ENCODE measurements at regions not wholly inside any gene's neighbourhood (a gene's known extent, or its start where the extent isn't known, plus 50 kb on each side); places are given as distances from the start of the nearest gene placed in this dataset.
"Not testable (repeated sequence)": the region's sequence is repeated elsewhere in the genome, so short reads cannot be mapped to it uniquely, and the experiment has no call there.

DNA sequence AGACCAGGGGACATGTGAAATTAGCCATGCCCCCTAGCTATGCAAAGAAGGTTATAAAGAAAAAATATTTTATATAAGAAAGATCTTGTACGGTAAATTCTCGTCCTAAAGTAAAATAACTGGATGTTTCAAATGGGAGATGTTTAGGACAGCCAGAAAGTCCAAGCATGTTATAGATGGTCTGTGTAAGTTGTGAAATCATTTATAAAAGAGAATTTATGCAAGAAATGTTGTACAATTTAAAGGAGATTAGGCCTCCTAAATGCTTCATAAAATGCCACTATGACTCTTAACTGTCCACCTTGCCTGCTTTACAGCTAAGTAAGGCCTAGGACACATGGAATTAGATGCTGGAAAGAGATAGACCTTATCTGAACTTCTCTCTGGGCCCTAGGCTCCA lies 118.1 kb upstream of the POGK start:
- H3K4me1 ChIP-seq (ENCODE audit: control insufficient read depth, insufficient read depth, low read length, poor library complexity, severe bottlenecking), result no peaks in the 10 kb centered on the region
- no peaks in the 10 kb centered on the region for H3K36me3 ChIP-seq (ENCODE audit: control insufficient read depth, insufficient read depth, low read length)
- H3K4me3 ChIP-seq (ENCODE audit: insufficient read depth, low read depth, low read length, poor library complexity, severe bottlenecking), result no peak overlapping the region
- DNase-seq, result no peak
- H3K9me3 ChIP-seq (ENCODE audit: control insufficient read depth, low read length), result no peaks in the 10 kb centered on the region
- H3K27me3 ChIP-seq (replicated peaks; ENCODE audit: control insufficient read depth, insufficient read depth, low read length, poor library complexity, severe bottlenecking), result no peaks in the 10 kb centered on the region
- no peak overlapping the region for H3K27ac ChIP-seq (ENCODE audit: insufficient read depth, low read length, poor library complexity, severe bottlenecking)

DNA sequence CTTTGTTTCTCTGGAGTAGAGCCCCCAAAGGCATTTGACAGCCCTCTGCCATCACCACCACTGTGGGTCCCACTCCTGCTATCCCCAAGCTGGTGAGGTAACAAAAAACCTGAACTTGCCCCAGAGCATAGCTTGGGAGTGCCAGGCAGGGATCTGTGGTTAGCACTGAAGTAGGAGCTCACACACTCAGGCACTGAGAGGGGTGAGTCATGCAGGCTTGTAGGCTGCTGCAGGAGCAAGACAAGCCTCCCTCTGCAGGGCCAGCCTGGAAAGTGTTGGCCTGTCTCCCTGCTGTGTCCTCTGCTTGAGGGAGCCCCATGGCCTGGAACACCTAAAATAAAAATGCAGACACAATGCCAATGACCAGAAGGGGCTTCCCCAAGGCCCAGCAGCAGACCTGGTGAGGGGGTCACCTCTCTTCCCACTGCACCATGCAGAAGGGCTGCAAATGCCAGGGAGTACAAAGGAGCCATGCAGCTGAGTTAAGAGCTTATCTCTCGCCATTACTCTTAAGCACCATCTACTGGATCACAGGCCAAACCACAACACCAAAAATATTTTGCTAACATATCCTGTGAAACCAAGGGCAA lies 108.9 kb upstream of the POGK start:
- Histone ChIP-seq H3K27me3 (replicated peaks; ENCODE audit: control insufficient read depth, insufficient read depth, low read length, poor library complexity, severe bottlenecking) (no peaks in the 10 kb centered on the region), H3K4me1 (ENCODE audit: control insufficient read depth, insufficient read depth, low read length, poor library complexity, severe bottlenecking) (no peaks in the 10 kb centered on the region), H3K4me3 (ENCODE audit: insufficient read depth, low read depth, low read length, poor library complexity, severe bottlenecking) (no peak overlapping the region), H3K36me3 (ENCODE audit: control insufficient read depth, insufficient read depth, low read length) (no peaks in the 10 kb centered on the region), H3K9me3 (ENCODE audit: control insufficient read depth, low read length) (no peaks in the 10 kb centered on the region), H3K27ac (ENCODE audit: insufficient read depth, low read length, poor library complexity, severe bottlenecking) (no peak overlapping the region)
- no peak for DNase-seq

DNA sequence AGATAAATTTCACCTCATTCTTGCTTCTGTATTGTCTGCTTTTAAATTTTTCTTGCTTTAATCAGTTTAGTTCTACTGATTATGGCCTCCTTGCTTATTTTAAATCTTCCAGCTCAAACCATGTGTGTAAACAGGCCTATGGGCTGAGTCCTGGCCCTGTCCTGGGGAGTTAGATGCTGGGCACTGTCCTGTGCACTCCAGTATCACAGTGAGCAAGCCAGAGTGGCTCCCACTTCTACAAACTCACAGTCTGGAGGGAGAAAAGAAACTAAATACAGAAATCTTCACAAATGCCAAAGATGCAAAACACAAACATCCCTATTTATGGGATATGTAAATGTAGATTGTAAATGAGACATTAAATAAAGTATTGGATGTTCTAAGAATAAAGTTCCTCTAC lies 101.1 kb upstream of the POGK start:
- no peak overlapping the region for H3K27ac ChIP-seq (ENCODE audit: insufficient read depth, low read length, poor library complexity, severe bottlenecking)
- no peaks in the 10 kb centered on the region for H3K4me1 ChIP-seq (ENCODE audit: control insufficient read depth, insufficient read depth, low read length, poor library complexity, severe bottlenecking)
- no peaks in the 10 kb centered on the region for H3K36me3 ChIP-seq (ENCODE audit: control insufficient read depth, insufficient read depth, low read length)
- no peaks in the 10 kb centered on the region for H3K9me3 ChIP-seq (ENCODE audit: control insufficient read depth, low read length)
- no peak overlapping the region for H3K4me3 ChIP-seq (ENCODE audit: insufficient read depth, low read depth, low read length, poor library complexity, severe bottlenecking)
- DNase-seq, result no peak
- peaks cover 6% of the 10 kb centered on the region for H3K27me3 ChIP-seq (replicated peaks; ENCODE audit: control insufficient read depth, insufficient read depth, low read length, poor library complexity, severe bottlenecking)

DNA sequence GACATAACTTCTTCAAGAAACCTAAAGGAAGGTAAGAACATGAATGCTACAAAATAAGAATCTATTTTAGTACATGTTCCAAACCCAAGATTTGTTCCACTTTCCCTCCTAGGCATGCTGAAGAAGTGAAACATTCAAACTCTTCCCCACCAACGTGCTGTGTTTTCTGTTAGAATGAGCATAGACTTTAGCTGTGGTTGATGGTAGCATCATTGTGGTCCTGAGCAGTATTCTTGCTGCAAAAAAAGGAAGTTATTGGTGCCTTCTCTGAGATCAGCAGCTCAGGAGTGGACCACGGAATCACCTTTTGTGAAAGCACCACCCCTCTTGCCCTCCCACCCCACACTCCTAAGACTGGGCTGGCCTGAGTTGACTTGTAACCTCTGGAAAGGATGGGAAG lies 100.4 kb upstream of the POGK start:
- Histone ChIP-seq H3K9me3 (ENCODE audit: control insufficient read depth, low read length) (no peaks in the 10 kb centered on the region), H3K27ac (ENCODE audit: insufficient read depth, low read length, poor library complexity, severe bottlenecking) (no peak overlapping the region), H3K36me3 (ENCODE audit: control insufficient read depth, insufficient read depth, low read length) (no peaks in the 10 kb centered on the region), H3K4me1 (ENCODE audit: control insufficient read depth, insufficient read depth, low read length, poor library complexity, severe bottlenecking) (no peaks in the 10 kb centered on the region), H3K27me3 (replicated peaks; ENCODE audit: control insufficient read depth, insufficient read depth, low read length, poor library complexity, severe bottlenecking) (peaks cover 6% of the 10 kb centered on the region), H3K4me3 (ENCODE audit: insufficient read depth, low read depth, low read length, poor library complexity, severe bottlenecking) (no peak overlapping the region)
- no peak for DNase-seq

DNA sequence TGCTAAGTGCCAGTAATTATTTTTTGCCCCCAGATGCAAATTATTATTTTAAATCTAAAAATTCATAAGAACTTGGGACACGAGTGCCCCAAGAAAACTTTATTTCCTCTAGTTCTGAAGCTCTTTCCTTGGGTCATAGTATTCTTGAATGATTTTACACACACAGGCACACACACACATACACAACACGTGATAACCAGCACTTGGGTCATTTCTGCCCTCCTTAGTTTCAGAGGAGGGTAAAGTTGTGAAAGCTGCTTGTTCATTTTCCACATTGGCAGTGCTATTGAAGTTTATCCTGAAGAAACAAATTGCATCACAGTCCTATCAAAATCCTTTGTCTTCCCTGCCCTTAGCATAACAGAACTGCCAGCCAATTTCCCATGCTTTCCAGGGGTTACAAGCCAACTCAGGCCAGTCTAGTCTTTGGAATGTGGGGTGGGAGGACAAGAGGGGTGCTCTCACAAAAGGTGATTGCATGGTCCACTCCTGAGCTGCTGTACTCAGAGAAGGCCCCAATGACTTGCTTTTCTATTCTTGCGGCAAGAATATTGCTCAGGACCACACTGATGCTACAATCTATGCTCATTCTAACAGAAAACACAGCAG lies 98.5 kb upstream of the POGK start:
- H3K4me1 ChIP-seq (ENCODE audit: control insufficient read depth, insufficient read depth, low read length, poor library complexity, severe bottlenecking), result no peaks in the 10 kb centered on the region
- H3K4me3 ChIP-seq (ENCODE audit: insufficient read depth, low read depth, low read length, poor library complexity, severe bottlenecking), result no peak overlapping the region
- no peak overlapping the region for H3K27ac ChIP-seq (ENCODE audit: insufficient read depth, low read length, poor library complexity, severe bottlenecking)
- H3K27me3 ChIP-seq (replicated peaks; ENCODE audit: control insufficient read depth, insufficient read depth, low read length, poor library complexity, severe bottlenecking), result peaks cover 6% of the 10 kb centered on the region
- no peaks in the 10 kb centered on the region for H3K36me3 ChIP-seq (ENCODE audit: control insufficient read depth, insufficient read depth, low read length)
- DNase-seq, result no peak
- no peaks in the 10 kb centered on the region for H3K9me3 ChIP-seq (ENCODE audit: control insufficient read depth, low read length)

DNA sequence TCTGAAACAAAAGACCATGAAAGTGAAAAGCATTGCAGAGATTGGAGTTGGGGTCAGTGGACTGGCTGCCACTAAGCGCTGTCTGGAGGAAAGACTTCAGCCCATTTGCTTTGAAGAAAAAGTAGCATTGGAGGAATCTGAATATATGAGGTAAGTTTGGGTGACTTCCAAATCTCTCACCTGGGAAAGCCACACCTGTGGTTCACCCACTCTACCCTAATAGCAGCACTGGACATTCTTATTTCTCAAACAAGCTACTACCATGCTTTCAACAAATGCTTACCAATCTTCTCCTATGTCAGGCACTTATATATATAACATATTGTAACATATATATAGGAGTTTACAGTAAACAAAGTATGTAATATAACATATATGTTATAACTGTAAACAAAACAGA lies 76.0 kb upstream of the POGK start:
- no peaks in the 10 kb centered on the region for H3K4me1 ChIP-seq (ENCODE audit: control insufficient read depth, insufficient read depth, low read length, poor library complexity, severe bottlenecking)
- H3K4me3 ChIP-seq (ENCODE audit: insufficient read depth, low read depth, low read length, poor library complexity, severe bottlenecking), result no peak overlapping the region
- no peaks in the 10 kb centered on the region for H3K27me3 ChIP-seq (replicated peaks; ENCODE audit: control insufficient read depth, insufficient read depth, low read length, poor library complexity, severe bottlenecking)
- no peaks in the 10 kb centered on the region for H3K36me3 ChIP-seq (ENCODE audit: control insufficient read depth, insufficient read depth, low read length)
- no peaks in the 10 kb centered on the region for H3K9me3 ChIP-seq (ENCODE audit: control insufficient read depth, low read length)
- DNase-seq, result no peak
- H3K27ac ChIP-seq (ENCODE audit: insufficient read depth, low read length, poor library complexity, severe bottlenecking), result no peak overlapping the region

DNA sequence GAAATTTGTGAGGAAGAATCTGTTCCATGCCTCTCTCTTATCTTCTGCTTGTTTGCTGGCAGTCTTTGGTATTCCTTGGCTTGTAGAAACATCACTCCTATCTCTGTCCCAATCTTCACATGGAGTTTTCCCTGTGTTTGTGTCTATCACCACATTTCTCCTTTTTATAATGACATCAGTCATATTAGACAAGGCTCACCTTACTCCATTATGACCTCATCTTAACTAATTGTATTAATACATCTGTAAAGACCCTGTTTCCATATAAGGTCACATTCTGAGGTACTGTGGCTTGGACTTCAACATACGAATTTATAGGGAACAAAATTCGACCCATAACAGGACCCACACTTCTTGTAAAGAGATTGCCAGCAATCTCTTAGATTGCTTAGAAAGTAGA lies 72.3 kb upstream of the POGK start:
- H3K36me3 ChIP-seq (ENCODE audit: control insufficient read depth, insufficient read depth, low read length), result no peaks in the 10 kb centered on the region
- H3K4me3 ChIP-seq (ENCODE audit: insufficient read depth, low read depth, low read length, poor library complexity, severe bottlenecking), result no peak overlapping the region
- H3K27me3 ChIP-seq (replicated peaks; ENCODE audit: control insufficient read depth, insufficient read depth, low read length, poor library complexity, severe bottlenecking), result peaks cover 2% of the 10 kb centered on the region
- no peaks in the 10 kb centered on the region for H3K4me1 ChIP-seq (ENCODE audit: control insufficient read depth, insufficient read depth, low read length, poor library complexity, severe bottlenecking)
- H3K9me3 ChIP-seq (ENCODE audit: control insufficient read depth, low read length), result no peaks in the 10 kb centered on the region
- no peak for DNase-seq
- H3K27ac ChIP-seq (ENCODE audit: insufficient read depth, low read length, poor library complexity, severe bottlenecking), result no peak overlapping the region

DNA sequence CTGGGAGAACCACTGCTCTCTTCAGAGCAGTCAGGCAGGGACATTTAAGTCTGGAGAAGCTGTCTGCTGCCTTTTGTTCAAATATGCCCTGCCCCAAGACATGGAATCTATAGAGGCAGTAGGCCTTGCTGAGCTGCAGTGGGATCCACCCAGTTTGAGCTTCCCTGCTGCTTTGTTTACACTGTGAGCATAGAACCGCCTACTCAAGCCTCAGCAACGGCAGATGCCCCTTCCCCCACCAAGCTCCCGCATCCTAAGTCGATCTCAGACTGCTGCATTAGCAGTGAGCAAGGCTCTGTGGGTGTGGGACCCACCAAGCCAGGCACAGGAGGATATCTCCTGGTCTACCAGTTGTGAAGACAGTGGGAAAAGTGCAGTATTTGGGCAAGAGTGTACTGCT lies 54.6 kb upstream of the POGK start:
- not testable (repeated sequence) for H3K27me3 ChIP-seq (replicated peaks; ENCODE audit: control insufficient read depth, insufficient read depth, low read length, poor library complexity, severe bottlenecking); H3K4me3 ChIP-seq (ENCODE audit: insufficient read depth, low read depth, low read length, poor library complexity, severe bottlenecking); DNase-seq; H3K36me3 ChIP-seq (ENCODE audit: control insufficient read depth, insufficient read depth, low read length); H3K27ac ChIP-seq (ENCODE audit: insufficient read depth, low read length, poor library complexity, severe bottlenecking); H3K9me3 ChIP-seq (ENCODE audit: control insufficient read depth, low read length); H3K4me1 ChIP-seq (ENCODE audit: control insufficient read depth, insufficient read depth, low read length, poor library complexity, severe bottlenecking)

DNA sequence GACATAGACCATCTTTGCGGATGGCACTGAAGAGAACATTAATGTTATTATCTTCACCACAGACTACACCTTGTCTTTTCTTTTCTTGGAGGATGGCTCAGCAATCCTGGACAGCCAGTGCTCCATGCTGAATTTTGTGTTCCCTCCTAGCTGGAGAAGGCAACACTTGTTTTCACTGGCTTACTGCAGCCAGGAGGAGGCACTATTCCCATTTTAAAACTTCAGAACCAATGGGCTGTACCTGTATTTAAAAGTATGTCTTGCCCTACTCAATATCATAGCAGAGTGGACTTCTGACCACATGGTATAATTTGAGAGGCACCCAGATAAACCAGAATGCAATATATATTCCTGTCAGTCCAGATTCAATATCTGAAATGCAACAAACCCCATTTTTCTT lies 53.3 kb upstream of the POGK start:
- Histone ChIP-seq H3K27ac (ENCODE audit: insufficient read depth, low read length, poor library complexity, severe bottlenecking) (no peak overlapping the region), H3K27me3 (replicated peaks; ENCODE audit: control insufficient read depth, insufficient read depth, low read length, poor library complexity, severe bottlenecking) (no peaks in the 10 kb centered on the region)

DNA sequence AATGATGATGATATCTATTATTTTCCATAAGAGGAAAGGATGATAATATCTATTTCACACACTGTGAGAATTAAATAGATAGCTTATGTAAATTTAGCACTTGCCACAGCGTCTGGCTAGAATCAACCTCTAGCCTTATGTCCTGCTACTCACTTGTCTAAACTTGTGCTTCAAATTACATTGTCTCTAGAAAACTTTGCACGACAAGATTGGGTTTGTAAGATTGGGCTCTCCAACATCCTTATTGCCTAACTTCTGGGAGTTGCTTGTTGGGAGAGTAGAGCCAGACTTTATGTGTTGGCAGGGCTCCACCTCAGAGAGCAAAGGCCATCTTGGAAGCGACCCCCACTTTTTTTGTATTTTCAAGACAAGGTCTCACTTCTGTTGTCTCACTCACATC lies 50.0 kb upstream of the POGK start:
- no peaks in the 10 kb centered on the region for H3K27me3 ChIP-seq (replicated peaks; ENCODE audit: control insufficient read depth, insufficient read depth, low read length, poor library complexity, severe bottlenecking)
- H3K4me3 ChIP-seq (ENCODE audit: insufficient read depth, low read depth, low read length, poor library complexity, severe bottlenecking), result no peak overlapping the region
- no peak overlapping the region for H3K27ac ChIP-seq (ENCODE audit: insufficient read depth, low read length, poor library complexity, severe bottlenecking)
- H3K36me3 ChIP-seq (ENCODE audit: control insufficient read depth, insufficient read depth, low read length), result no peaks in the 10 kb centered on the region
- H3K9me3 ChIP-seq (ENCODE audit: control insufficient read depth, low read length), result no peaks in the 10 kb centered on the region
- DNase-seq, result no peak
- no peaks in the 10 kb centered on the region for H3K4me1 ChIP-seq (ENCODE audit: control insufficient read depth, insufficient read depth, low read length, poor library complexity, severe bottlenecking)

More for the DNA sequence above, 53.3 kb upstream of the POGK start:
- Histone ChIP-seq H3K4me3 (ENCODE audit: insufficient read depth, low read depth, low read length, poor library complexity, severe bottlenecking) (no peak overlapping the region), H3K9me3 (ENCODE audit: control insufficient read depth, low read length) (no peaks in the 10 kb centered on the region), H3K36me3 (ENCODE audit: control insufficient read depth, insufficient read depth, low read length) (no peaks in the 10 kb centered on the region), H3K4me1 (ENCODE audit: control insufficient read depth, insufficient read depth, low read length, poor library complexity, severe bottlenecking) (no peaks in the 10 kb centered on the region)
- DNase-seq, result no peak
